Neuronal stem cell (in vitro differentiated cells): ENCODE measurements at regions not wholly inside any gene's neighbourhood (a gene's known extent, or its start where the extent isn't known, plus 50 kb on each side); places are given as distances from the start of the nearest gene placed in this dataset.

ENCODE experiments used
- DNase-seq: peaks from one replicate; pipeline ENCODE4 v3.0.0-alpha.2; 2013; ENCODE audit warnings: low spot score
- H2AFZ ChIP-seq: one replicate; pipeline ENCODE4 v1.6.1; 2013; ENCODE audit warnings: mild to moderate bottlenecking, low read length, inconsistent platforms
- H2AK5ac ChIP-seq: 2 replicates; pipeline ENCODE4 v1.6.1; 2013; ENCODE audit warnings: low read depth, mild to moderate bottlenecking, inconsistent platforms, low read length, moderate library complexity, mixed read lengths
- H2BK120ac ChIP-seq: 2 replicates; pipeline ENCODE4 v1.6.1; 2013; ENCODE audit warnings: low read depth, mild to moderate bottlenecking, inconsistent platforms, low read length, moderate library complexity, mixed read lengths
- H2BK12ac ChIP-seq: one replicate; pipeline ENCODE4 v1.6.1; 2013; ENCODE audit warnings: low read length, inconsistent platforms
- H2BK15ac ChIP-seq: 2 replicates; pipeline ENCODE4 v1.6.1; 2013; ENCODE audit warnings: mild to moderate bottlenecking, low read length, inconsistent platforms, mixed read lengths
- H2BK5ac ChIP-seq: one replicate; pipeline ENCODE4 v1.6.1; 2013; ENCODE audit warnings: inconsistent platforms, mild to moderate bottlenecking, low read length, moderate library complexity
- H3K14ac ChIP-seq: one replicate; pipeline ENCODE4 v1.6.1; 2013; ENCODE audit warnings: low read length, inconsistent platforms
- H3K18ac ChIP-seq: 2 replicates; pipeline ENCODE4 v1.6.1; 2013; ENCODE audit warnings: low read length, inconsistent platforms
- H3K23ac ChIP-seq: 2 replicates; pipeline ENCODE4 v1.6.1; 2013; ENCODE audit warnings: low read depth, mild to moderate bottlenecking, mixed read lengths, low read length, inconsistent platforms; ENCODE audit not compliant: poor library complexity
- H3K27ac ChIP-seq: replicated peaks from 3 replicates; pipeline ENCODE4 v1.5.1; 2013; ENCODE audit warnings: low read length, inconsistent platforms
- H3K27me3 ChIP-seq, 3 experiments: 2 replicates each; pipeline ENCODE4 v1.6.1; 2013; ENCODE audit warnings: low read length in 3 of 3, mild to moderate bottlenecking in 2 of 3, inconsistent platforms in 1 of 3, low read depth in 1 of 3, mixed read lengths in 1 of 3, moderate library complexity in 1 of 3; ENCODE audit not compliant: control insufficient read depth in 3 of 3, insufficient read depth in 3 of 3
- H3K36me3 ChIP-seq, 2 donors: replicated peaks in 1 of 2; 2 replicates each; pipeline ENCODE4 v1.6.1; 2013; ENCODE audit warnings: low read length in 2 of 2; ENCODE audit not compliant: control insufficient read depth in 2 of 2, insufficient read depth in 2 of 2
- H3K4ac ChIP-seq: 2 replicates; pipeline ENCODE4 v1.6.1; 2013; ENCODE audit warnings: inconsistent platforms, mild to moderate bottlenecking, low read length, moderate library complexity
- H3K4me1 ChIP-seq, 2 donors: 1 replicate in 1 of 2; 2 replicates in 1 of 2; pipeline ENCODE4 v1.6.1; 2013; ENCODE audit warnings: low read length in 2 of 2, low read depth in 1 of 2; ENCODE audit not compliant: control insufficient read depth in 2 of 2, insufficient read depth in 1 of 2
- H3K4me2 ChIP-seq: one replicate; pipeline ENCODE4 v1.6.1; 2013; ENCODE audit warnings: mild to moderate bottlenecking, low read length, inconsistent platforms; ENCODE audit not compliant: insufficient read depth, poor library complexity, severe bottlenecking
- H3K4me3 ChIP-seq, 2 donors: 2 replicates each; pipeline ENCODE4 v1.5.1; 2013; ENCODE audit warnings: low read length in 2 of 2, mild to moderate bottlenecking in 2 of 2, inconsistent platforms in 1 of 2, moderate library complexity in 1 of 2
- H3K79me1 ChIP-seq: one replicate; pipeline ENCODE4 v1.6.1; 2013; ENCODE audit warnings: low read depth, mild to moderate bottlenecking, inconsistent platforms, low read length, moderate library complexity
- H3K9ac ChIP-seq: one replicate; pipeline ENCODE4 v1.6.1; 2013; ENCODE audit warnings: mild to moderate bottlenecking, low read depth, low read length, inconsistent platforms; ENCODE audit not compliant: poor library complexity
- H3K9me3 ChIP-seq, 2 donors: replicated peaks in 1 of 2; 2 replicates each; pipeline versions ENCODE3 to v1.6.1; 2013; ENCODE audit warnings: low read length in 2 of 2, mild to moderate bottlenecking in 2 of 2, inconsistent platforms in 1 of 2, low read depth in 1 of 2, mixed read lengths in 1 of 2, moderate library complexity in 1 of 2; ENCODE audit not compliant: control insufficient read depth in 2 of 2, insufficient read depth in 1 of 2
- H4K8ac ChIP-seq: one replicate; pipeline ENCODE4 v1.6.1; 2013; ENCODE audit warnings: low read depth, mild to moderate bottlenecking, inconsistent platforms, low read length, moderate library complexity
- H4K91ac ChIP-seq: one replicate; pipeline ENCODE4 v1.6.1; 2013; ENCODE audit warnings: low read length, low read depth, mild to moderate bottlenecking, inconsistent platforms; ENCODE audit not compliant: poor library complexity
- WGBS, 2 donors: extraction: QIAGEN DNeasy Blood & Tissue Kit; methylation state at CpG; one replicate each; pipeline ENCODE4 v1.1.7; 2013; ENCODE audit warnings: missing lambda C conversion rate in 2 of 2, mixed read lengths in 1 of 2; ENCODE audit not compliant: insufficient read length in 2 of 2, insufficient replicate concordance in 1 of 2; ENCODE audit errors: extremely low coverage in 2 of 2; 5-methylcytosine and 5-hydroxymethylcytosine counted together

GRCh38 chr10:131723297-131724168 lies 177.3 kb upstream of the PPP2R2D start:
- H3K4me1 ChIP-seq, result peaks cover 6 to 12% of the 10 kb centered on the region in 2 donors
- H3K36me3 ChIP-seq, result no peaks in the 10 kb centered on the region
- H4K8ac ChIP-seq, result no peak overlapping the region
- H3K27ac ChIP-seq, result no peak overlapping the region
- H2AK5ac ChIP-seq, result peak overlapping the region; percentile 71
- H4K91ac ChIP-seq, result peak overlapping the region; percentile 39
- H3K18ac ChIP-seq, result peak overlapping the region; percentile 83
- peak overlapping the region; percentile 9 for H3K9ac ChIP-seq
- peaks cover 0 to 36% (median 18%) of the 10 kb centered on the region in 3 experiments for H3K27me3 ChIP-seq
- H3K9me3 ChIP-seq, result peaks cover 0 to 3% of the 10 kb centered on the region in 2 donors
- WGBS, 2 donors, result no CpG with 5 or more reads among the region's 20 CpGs
- H2BK15ac ChIP-seq, result peak overlapping the region; percentile 2
- no peak for DNase-seq
- no peak overlapping the region for H2BK5ac ChIP-seq
- peak overlapping the region; percentile 98 for H3K14ac ChIP-seq
- no peak overlapping the region for H2AFZ ChIP-seq
- H3K23ac ChIP-seq, result peak overlapping the region; percentile 81
- peak overlapping the region; percentile 49 for H2BK12ac ChIP-seq
- peaks cover 2% of the 10 kb centered on the region for H3K79me1 ChIP-seq
- no peak overlapping the region for H3K4me2 ChIP-seq
- peak overlapping the region in 1 of 2 donors; percentile 66 for H3K4me3 ChIP-seq
- H2BK120ac ChIP-seq, result no peak overlapping the region
- no peak overlapping the region for H3K4ac ChIP-seq

DNA sequence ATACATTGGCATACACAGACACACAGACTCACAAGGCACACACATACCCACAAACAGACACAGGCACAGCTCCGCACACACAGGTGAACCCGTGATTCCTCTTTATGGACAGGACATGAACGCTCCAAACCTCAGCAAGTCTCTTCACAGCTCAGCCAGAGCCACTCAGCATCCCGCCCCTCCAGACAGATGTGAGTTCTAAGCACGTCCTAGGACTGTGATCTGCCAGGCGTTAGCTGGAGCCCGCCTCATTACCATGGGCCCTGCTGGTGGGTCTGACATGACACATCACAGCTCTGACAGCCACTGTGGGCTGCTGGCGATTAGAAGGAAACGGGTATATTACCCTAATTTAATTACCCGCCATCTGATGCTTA lies 176.7 kb upstream of the PPP2R2D start:
- Histone ChIP-seq H3K18ac (peak overlapping the region; percentile 83), H3K9me3 (peaks cover 0 to 3% of the 10 kb centered on the region in 2 donors), H3K9ac (peak overlapping the region; percentile 9), H3K23ac (peak overlapping the region; percentile 81), H4K8ac (no peak overlapping the region), H3K27me3 (peaks cover 0 to 42% (median 18%) of the 10 kb centered on the region in 3 experiments), H3K27ac (no peak overlapping the region), H3K14ac (peak overlapping the region; percentile 98), H3K4me2 (no peak overlapping the region), H3K79me1 (peaks cover 2% of the 10 kb centered on the region), H4K91ac (peak overlapping the region; percentile 39), H2AFZ (no peak overlapping the region), H3K4me1 (peaks cover 6 to 16% of the 10 kb centered on the region in 2 donors), H2AK5ac (peak overlapping the region; percentile 71), H2BK15ac (peak overlapping the region; percentile 2), H2BK5ac (no peak overlapping the region), H3K36me3 (no peaks in the 10 kb centered on the region), H2BK12ac (peak overlapping the region; percentile 49), H3K4me3 (peak overlapping the region in 1 of 2 donors; percentile 66), H2BK120ac (no peak overlapping the region), H3K4ac (no peak overlapping the region)
- no CpG with 5 or more reads among the region's 10 CpGs for WGBS, 2 donors
- DNase-seq, result no peak

DNA sequence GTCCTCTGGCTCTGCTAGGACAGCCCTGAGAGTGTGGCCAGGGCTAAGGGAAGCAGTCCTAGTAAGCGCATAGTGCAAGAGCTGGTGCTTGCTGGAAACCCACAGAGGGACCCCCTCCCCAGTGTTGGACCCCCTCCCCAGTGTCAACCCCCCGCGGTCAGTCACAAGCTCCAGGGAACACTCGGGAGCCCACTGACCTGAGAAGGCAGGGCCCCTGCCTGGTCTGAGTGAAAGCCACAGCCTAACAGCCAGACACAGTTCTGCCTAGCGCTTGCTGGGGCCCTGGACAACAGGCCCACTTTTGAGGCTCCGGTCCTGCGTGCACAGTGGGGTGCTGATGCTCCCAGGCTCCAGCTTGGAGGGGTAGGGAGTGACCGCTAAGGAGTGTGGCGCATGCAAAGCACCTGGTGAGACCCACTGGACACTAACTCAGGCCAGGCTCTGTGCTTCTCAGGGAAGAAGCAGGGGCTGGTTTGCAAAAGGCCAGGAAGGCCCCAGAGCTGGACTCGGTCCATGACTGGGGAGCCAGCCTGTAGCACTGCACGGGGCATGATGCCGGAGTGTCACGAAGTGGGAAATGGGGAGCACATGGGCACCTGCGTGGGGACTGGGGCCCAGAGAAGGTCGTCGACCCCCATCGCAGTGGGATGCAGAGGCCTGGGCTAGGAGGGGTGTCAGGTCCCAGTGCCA lies 175.8 kb upstream of the PPP2R2D start:
- H3K9me3 ChIP-seq, result peaks cover 0 to 3% of the 10 kb centered on the region in 2 donors
- no CpG with 5 or more reads among the region's 17 CpGs for WGBS, 2 donors
- H3K27me3 ChIP-seq, result peaks cover 0 to 47% (median 18%) of the 10 kb centered on the region in 3 experiments
- H3K4me2 ChIP-seq, result no peak overlapping the region
- H3K4ac ChIP-seq, result no peak overlapping the region
- H3K14ac ChIP-seq, result no peak overlapping the region
- H3K9ac ChIP-seq, result no peak overlapping the region
- no peak overlapping the region for H4K91ac ChIP-seq
- no peak overlapping the region for H2BK120ac ChIP-seq
- no peaks in the 10 kb centered on the region for H3K36me3 ChIP-seq
- peak overlapping the region; percentile 68 for H2AK5ac ChIP-seq
- no peak overlapping the region for H2AFZ ChIP-seq
- H3K79me1 ChIP-seq, result peaks cover 2% of the 10 kb centered on the region
- H3K23ac ChIP-seq, result no peak overlapping the region
- no peak overlapping the region for H3K27ac ChIP-seq
- H3K4me3 ChIP-seq, result no peak overlapping the region
- H3K4me1 ChIP-seq, result peaks cover 6 to 19% of the 10 kb centered on the region in 2 donors
- no peak overlapping the region for H4K8ac ChIP-seq
- H2BK15ac ChIP-seq, result no peak overlapping the region
- H2BK12ac ChIP-seq, result no peak overlapping the region
- H3K18ac ChIP-seq, result peak overlapping the region; percentile 80
- no peak overlapping the region for H2BK5ac ChIP-seq
- no peak for DNase-seq

DNA sequence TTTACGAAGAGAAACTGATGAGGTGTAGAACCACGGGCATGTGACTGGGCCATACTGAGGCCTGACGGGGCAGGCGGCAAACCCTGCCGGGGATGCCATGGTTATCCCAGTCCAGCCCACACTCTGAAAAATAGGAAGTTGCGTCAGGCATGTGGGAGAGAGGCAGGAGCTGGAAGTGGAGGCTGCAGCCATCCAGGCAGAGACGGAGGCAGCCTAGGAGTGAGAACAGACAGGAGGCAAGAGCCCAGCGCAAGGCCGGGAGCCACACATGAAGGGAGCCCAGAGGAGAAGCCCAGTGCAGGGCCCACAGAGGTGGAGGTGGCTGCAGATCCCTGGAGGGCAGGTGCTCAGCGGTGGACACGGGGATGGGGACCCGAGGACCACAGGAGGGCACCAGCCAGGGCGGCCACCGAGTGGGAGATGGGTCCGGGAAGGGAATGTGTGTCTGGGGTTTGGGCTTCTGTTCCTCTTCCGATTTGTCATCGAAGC lies 175.2 kb upstream of the PPP2R2D start:
- Histone ChIP-seq H3K27me3 (peaks cover 0 to 53% (median 18%) of the 10 kb centered on the region in 3 experiments), H3K23ac (no peak overlapping the region), H2BK5ac (no peak overlapping the region), H2AFZ (no peak overlapping the region), H3K36me3 (no peaks in the 10 kb centered on the region), H4K91ac (no peak overlapping the region), H3K14ac (no peak overlapping the region), H4K8ac (peak overlapping the region; percentile 4), H3K9me3 (peaks cover 0 to 3% of the 10 kb centered on the region in 2 donors), H2AK5ac (no peak overlapping the region), H3K18ac (peak overlapping the region; percentile 78), H2BK12ac (no peak overlapping the region), H2BK120ac (no peak overlapping the region), H2BK15ac (no peak overlapping the region), H3K4me1 (peaks cover 6 to 19% of the 10 kb centered on the region in 2 donors), H3K79me1 (peaks cover 2% of the 10 kb centered on the region), H3K27ac (no peak overlapping the region), H3K4me2 (no peak overlapping the region), H3K9ac (no peak overlapping the region), H3K4me3 (peak overlapping the region in 1 of 2 donors; percentile 26), H3K4ac (no peak overlapping the region)
- no peak for DNase-seq
- no CpG with 5 or more reads among the region's 17 CpGs for WGBS, 2 donors
